GM13977 (cell line): ENCODE measurements at regions not wholly inside any gene's neighbourhood (a gene's known extent, or its start where the extent isn't known, plus 50 kb on each side); places are given as distances from the start of the nearest gene placed in this dataset.
"Not testable (repeated sequence)": the region's sequence is repeated elsewhere in the genome, so short reads cannot be mapped to it uniquely, and the experiment has no call there.

ENCODE experiments used
- DNase-seq: peaks from one replicate; pipeline ENCODE4 v3.0.0; 2012; ENCODE audit warnings: low spot score
- in situ Hi-C: fragments of 300-500 bp; cut with MboI; formaldehyde crosslinking; loops from one replicate; pipeline ENCODE4 v1.12.0; 2022; ENCODE audit warnings: low sequenced_read_pairs, low pct_unique_long_range_greater_than_20kb, mixed read lengths, inconsistent platforms; ENCODE audit not compliant: unreplicated experiment
- TF ChIP-seq, protein P1 (sequence below): IDR thresholded peaks from 2 replicates; pipeline ENCODE4 v1.5.1; 2012; ENCODE audit warnings: mild to moderate bottlenecking, control low read depth; ENCODE audit not compliant: insufficient read depth; ENCODE audit errors: extremely low read depth, missing control alignments

DNA sequence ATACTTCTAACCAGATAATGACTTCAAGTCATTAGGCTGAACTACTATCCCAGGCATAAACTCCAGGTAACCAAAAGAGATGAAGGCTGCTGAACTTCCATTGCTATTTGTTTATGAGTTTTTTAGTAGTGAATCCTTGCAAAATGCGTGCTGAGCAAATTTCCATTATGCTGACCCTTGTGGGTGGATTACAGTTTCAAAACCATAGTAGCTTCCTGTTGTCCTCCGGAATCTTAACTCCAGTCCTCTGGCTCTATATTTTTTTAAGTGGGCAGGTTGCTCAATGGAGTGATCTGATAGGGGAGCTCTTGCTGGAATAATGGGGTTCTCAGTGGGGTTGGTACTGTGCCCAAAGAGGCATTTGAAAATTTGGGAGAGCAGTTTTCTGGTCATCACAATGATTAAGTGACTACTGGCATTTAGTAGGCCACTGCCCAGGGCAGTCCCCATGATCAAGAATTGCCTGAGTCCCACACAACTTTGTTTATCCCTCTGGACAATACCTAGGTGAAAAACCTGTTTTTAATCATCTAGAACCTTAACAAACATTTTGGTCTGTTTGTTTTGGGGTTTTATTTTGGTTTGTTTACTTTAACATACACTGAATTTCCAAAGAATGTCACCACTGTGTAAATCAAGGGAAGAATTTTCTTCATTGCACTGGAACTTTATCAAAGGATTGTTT, 302.3 kb upstream of the GATB start:
- in situ Hi-C loops, result no loop called here
- TF ChIP-seq, protein P1, sequence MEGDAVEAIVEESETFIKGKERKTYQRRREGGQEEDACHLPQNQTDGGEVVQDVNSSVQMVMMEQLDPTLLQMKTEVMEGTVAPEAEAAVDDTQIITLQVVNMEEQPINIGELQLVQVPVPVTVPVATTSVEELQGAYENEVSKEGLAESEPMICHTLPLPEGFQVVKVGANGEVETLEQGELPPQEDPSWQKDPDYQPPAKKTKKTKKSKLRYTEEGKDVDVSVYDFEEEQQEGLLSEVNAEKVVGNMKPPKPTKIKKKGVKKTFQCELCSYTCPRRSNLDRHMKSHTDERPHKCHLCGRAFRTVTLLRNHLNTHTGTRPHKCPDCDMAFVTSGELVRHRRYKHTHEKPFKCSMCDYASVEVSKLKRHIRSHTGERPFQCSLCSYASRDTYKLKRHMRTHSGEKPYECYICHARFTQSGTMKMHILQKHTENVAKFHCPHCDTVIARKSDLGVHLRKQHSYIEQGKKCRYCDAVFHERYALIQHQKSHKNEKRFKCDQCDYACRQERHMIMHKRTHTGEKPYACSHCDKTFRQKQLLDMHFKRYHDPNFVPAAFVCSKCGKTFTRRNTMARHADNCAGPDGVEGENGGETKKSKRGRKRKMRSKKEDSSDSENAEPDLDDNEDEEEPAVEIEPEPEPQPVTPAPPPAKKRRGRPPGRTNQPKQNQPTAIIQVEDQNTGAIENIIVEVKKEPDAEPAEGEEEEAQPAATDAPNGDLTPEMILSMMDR, result no peak
- DNase-seq, result no peak

DNA sequence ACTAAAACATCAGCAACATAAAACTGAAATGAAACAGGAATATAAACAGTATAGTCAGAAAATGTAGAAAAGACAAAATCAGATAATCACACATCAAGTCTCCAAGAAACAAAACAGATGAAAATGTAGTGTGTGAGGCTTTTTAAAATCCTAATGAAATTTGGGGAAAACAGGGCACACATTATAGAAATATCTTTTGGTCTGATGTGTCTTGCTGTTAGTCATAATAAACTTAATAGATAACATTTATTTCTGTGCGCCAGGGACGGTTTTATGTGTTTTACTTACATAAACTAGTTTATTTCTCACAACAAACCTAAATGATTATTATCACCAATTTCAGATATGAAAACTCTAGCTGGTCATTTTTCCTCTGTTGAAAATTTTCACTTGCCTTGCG, 293.9 kb upstream of the GATB start:
- DNase-seq, result no peak

DNA sequence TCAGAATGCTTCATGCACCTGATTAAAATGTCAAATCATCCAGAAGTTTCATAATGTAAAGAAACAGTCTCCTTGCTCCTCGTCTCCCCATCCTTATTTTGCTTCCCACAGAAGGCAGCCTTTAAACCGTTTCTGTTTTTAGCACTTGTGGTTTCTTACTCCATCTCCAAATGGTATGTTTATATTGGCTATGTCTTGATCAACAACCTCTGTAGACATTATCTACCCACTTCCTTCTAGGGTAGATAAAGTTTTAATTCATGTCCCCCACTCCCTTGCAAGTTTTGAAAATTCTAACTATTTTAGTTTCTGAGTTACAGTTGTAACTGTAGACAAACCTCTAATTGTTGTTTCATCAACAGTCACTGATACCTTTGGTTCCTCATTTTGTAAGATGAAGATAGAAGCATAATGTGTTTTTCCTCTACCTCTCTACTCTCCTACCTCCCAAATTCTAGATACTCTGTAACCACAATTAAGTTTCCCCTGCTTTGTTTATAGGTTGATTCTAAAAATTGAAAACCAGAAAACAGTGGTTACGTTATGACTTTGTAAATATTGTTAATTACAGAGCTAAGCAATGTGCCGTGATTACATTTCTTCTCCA, 291.7 kb upstream of the GATB start:
- in situ Hi-C loops, result no loop called here

More for the DNA sequence above, 293.9 kb upstream of the GATB start:
- in situ Hi-C loops, result no loop called here
- TF ChIP-seq, protein P1, result no peak

DNA sequence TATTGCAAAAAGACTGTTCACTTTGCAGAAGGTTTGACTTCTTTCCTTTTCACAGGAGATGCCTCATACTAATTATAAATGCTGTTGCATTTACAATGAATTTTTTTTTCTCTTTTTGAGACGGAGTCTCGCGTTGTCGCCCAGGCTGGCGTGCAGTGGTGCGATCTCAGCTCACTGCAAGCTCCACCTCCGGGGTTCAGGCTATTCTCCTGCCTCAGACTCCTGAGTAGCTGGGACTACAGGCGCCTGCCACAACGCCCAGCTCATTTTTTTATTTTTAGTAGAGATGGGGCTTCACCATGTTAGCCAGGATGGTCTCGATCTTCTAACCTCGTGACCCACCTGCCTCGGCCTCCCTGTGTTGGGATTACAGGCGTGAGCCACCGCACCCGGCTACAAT, 290.5 kb upstream of the GATB start:
- DNase-seq, in situ Hi-C loops: not testable (repeated sequence)

More for the DNA sequence above, 291.7 kb upstream of the GATB start:
- DNase-seq, result no peak
- TF ChIP-seq, protein P1, result no peak

DNA sequence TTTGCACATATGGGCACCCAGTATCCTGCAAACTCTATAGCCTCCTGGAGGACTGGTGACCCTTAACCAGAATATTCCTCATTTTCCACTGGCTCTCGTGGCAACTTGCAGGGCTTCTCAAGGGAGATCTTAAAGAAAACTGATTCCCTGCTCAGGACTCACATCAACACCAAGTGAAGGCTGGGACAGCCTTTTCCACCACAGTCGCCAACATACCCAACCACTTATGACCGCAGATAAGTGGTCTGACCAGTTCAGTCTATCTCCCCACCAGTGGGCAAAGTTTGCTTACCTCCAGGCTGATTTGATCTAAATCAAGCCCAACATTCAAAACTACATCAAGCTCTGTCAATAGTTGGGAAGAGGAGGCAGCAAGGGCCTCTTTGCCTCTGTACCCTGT, 289.3 kb upstream of the GATB start:
- TF ChIP-seq, protein P1, result no peak
- in situ Hi-C loops, result no loop called here
- no peak for DNase-seq

DNA sequence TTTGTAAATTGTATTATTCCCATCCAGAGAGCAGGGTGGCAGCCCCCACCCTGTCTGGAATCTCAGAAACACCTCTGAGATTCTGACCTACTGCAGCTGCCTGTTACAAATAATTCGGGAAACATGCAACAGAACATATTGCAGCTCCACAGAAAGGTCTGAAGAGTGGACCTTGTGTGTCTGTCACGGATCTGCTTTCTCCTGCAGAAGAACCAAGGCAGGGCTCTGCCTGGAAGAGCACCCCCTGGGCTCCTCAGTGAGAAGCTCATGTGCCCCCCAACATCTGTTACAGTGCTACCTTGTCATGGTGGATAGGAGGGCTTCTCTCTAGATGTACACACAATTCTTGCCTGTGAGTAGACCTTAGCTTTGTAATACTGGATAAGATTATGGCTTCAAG, 286.6 kb upstream of the GATB start:
- DNase-seq, result no peak
- in situ Hi-C loops, result no loop called here
- TF ChIP-seq, protein P1, result no peak

DNA sequence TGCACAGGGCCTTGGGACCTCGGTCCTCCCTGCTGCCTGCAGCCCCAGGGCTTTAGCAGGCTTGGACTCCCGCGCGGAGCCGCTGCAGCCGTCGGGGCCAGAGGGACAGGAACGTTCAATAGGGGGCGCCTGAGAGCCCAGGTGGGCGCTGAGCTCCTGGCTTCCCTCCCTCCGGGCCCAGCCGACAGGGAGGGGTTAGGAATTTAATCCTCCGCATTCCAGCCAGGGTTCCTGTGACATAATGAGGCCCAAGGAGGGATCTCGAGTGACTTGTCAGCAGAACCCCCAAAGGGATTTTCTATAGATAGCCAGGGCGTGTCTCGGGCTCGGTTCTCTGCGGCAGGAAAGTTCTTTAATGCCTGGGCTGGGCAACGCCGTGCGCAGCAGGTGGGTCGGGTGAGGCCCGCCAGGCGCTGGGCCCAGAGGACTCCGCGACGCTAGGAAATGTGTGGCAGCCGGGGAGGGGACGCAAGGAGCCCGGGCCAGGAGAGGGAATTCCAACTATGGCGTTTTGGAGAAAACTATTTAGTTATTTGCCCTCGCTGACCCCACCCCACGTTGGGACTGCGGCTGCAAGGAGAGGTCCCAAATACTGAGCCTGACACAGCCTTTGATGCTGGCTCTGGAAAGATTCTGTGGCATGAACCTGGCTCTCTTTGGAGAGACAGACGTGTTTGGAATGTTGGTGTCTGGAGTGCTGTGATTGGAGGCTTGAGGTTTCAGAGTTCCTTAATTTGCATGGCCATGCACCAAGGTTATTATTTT, 285.2 kb upstream of the GATB start:
- TF ChIP-seq, protein P1, result peak; percentile 64
- DNase-seq, result peak; percentile 47
- in situ Hi-C loops, result no loop called here
